Superior temporal gyrus (tissue), 1 donor: ENCODE measurements at regions not wholly inside any gene's neighbourhood (a gene's known extent, or its start where the extent isn't known, plus 50 kb on each side); places are given as distances from the start of the nearest gene placed in this dataset.
"Not testable (repeated sequence)": the region's sequence is repeated elsewhere in the genome, so short reads cannot be mapped to it uniquely, and the experiment has no call there.

Source experiments
- DNase-seq: peaks from one replicate; pipeline ENCODE4 v3.0.0-alpha.2; 2016; ENCODE audit errors: extremely low spot score

- DNase-seq, result no peak
Measured at GRCh38 chr3:153903430-153903829, 217.8 kb upstream of the ARHGEF26 start.

GRCh38 chr3:153906366-153906765, 214.8 kb upstream of the ARHGEF26 start:
- DNase-seq, result no peak

- no peak for DNase-seq
Measured at GRCh38 chr3:153910387-153910786, 210.8 kb upstream of the ARHGEF26 start.

GRCh38 chr3:153911116-153911515, 210.1 kb upstream of the ARHGEF26 start:
- no peak for DNase-seq

- DNase-seq, result no peak
Measured at GRCh38 chr3:153919773-153920172, 201.4 kb upstream of the ARHGEF26 start.

- no peak for DNase-seq
Measured at GRCh38 chr3:153921826-153922225, 199.4 kb upstream of the ARHGEF26 start.

- no peak for DNase-seq
Measured at GRCh38 chr3:153925841-153926514, 195.2 kb upstream of the ARHGEF26 start.

- peak; percentile 67 for DNase-seq
Measured at GRCh38 chr3:153927107-153927506, 194.1 kb upstream of the ARHGEF26 start.

- no peak for DNase-seq
Measured at GRCh38 chr3:153928851-153929250, 192.3 kb upstream of the ARHGEF26 start.

GRCh38 chr3:153933481-153933880, 187.7 kb upstream of the ARHGEF26 start:
- DNase-seq, result not testable (repeated sequence)

- no peak for DNase-seq
Measured at GRCh38 chr3:153944084-153944483, 177.1 kb upstream of the ARHGEF26 start.

- DNase-seq, result no peak
Measured at GRCh38 chr3:153951276-153951675, 169.9 kb upstream of the ARHGEF26 start.

- DNase-seq, result no peak
Measured at GRCh38 chr3:153952091-153952490, 169.1 kb upstream of the ARHGEF26 start.

- no peak for DNase-seq
Measured at GRCh38 chr3:153956613-153957012, 164.6 kb upstream of the ARHGEF26 start.

GRCh38 chr3:153957421-153957820, 163.8 kb upstream of the ARHGEF26 start:
- DNase-seq, result no peak

- DNase-seq, result no peak
Measured at GRCh38 chr3:153958635-153959595, 162.3 kb upstream of the ARHGEF26 start.

- DNase-seq, result no peak
Measured at GRCh38 chr3:153960458-153961074, 160.6 kb upstream of the ARHGEF26 start.

- DNase-seq, result no peak
Measured at GRCh38 chr3:153961494-153961893, 159.7 kb upstream of the ARHGEF26 start.

- DNase-seq, result no peak
Measured at GRCh38 chr3:153963012-153963411, 158.2 kb upstream of the ARHGEF26 start.

- DNase-seq, result no peak
Measured at GRCh38 chr3:153967260-153967659, 153.9 kb upstream of the ARHGEF26 start.

GRCh38 chr3:153970047-153970446, 151.1 kb upstream of the ARHGEF26 start:
- DNase-seq, result no peak

GRCh38 chr3:153970741-153971347, 150.3 kb upstream of the ARHGEF26 start:
- peak; percentile 47 for DNase-seq
